Endometrium (tissue), 2 donors: ENCODE measurements at regions not wholly inside any gene's neighbourhood (a gene's known extent, or its start where the extent isn't known, plus 50 kb on each side); places are given as distances from the start of the nearest gene placed in this dataset.

Source experiments
- FAIRE-seq: peaks from 2 replicates; lab custom pipeline; 2012; peaks lifted over from hg19 to GRCh38; lab: Jason Lieb, UNC
- donor health status: control.
- donor health status: control.

- FAIRE-seq = no peak
Measured at GRCh38 chr13:21319869-21320641, 139.0 kb downstream of the ZDHHC20 start.

GRCh38 chr13:21320642-21321034 lies 138.5 kb downstream of the ZDHHC20 start:
- FAIRE-seq = no peak

- no peak for FAIRE-seq
Measured at GRCh38 chr13:21321269-21321668, 137.8 kb downstream of the ZDHHC20 start.

- FAIRE-seq = no peak
Measured at GRCh38 chr13:21322327-21322965, 136.7 kb downstream of the ZDHHC20 start.
